Fibroblast of skin of left biceps (primary cell): ENCODE measurements at regions not wholly inside any gene's neighbourhood (a gene's known extent, or its start where the extent isn't known, plus 50 kb on each side); places are given as distances from the start of the nearest gene placed in this dataset.

Experiments
- DNase-seq, 2 experiments: peaks; one replicate each; pipeline ENCODE4 v3.0.0-alpha.2; 2013; ENCODE audit warnings: low read depth in 2 of 2

DNA sequence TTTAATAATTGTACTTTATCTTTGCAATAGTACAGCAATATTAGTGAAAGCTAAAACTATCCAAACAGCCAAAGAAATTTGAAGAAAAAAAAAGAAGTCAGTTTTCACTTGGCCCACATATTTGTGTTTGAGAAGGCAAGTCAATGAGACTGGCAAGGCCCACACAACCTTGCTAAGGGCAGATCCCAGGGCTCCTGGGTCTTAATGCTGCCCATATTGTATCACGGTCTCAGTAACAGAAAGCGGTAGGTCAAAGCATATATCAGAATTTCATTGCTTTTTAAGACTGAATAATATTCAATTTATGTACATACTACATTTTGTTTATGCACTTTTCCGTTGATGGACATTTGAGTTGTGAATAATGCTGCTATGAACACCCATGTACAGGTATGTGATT lies 262.0 kb upstream of the TOPAZ1 start:
- DNase-seq: no peak

DNA sequence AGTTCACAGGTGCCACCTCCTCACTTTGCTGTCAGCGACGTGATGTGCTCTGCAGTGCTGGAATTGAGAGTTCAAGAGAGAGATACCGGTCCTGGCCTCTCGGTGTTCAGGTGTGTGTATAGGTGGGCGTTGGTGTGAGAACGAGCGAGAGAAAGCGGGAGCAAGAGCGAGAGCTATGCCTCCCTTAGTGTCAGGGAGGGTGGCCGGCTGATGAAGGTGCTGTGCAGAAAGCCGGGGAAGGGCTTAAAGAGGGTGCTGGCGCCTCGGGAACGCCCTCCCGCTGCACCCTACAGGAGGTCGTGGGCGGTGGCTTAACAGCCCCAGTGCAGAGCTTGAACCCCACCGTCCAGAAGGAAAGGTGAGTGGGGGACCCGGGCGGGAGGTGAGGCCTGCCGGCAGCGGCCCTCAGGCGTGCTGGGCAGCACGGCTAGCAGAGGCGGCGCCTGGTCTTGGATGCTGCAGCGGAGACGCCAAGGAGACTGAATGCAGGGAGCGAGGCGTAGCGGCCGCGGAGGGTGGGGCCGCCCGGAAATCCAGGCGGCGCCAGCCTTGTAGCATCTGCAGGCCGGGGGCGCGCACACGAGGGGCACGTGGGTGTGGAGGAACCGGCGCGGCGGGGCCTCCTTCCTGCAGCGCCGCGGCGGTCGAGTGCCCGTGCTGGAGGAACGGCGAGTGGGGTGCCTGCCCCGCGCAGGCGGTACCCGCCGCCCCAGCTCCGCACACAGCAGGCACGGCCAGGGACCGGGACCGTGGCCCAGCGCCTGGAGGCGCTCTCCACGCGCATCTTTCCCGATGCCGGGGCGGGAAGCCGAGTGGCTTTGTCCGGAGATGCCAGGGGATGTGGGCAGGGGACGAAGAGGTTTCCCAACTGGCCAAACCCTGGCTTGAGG lies 246.8 kb upstream of the TOPAZ1 start:
- DNase-seq: no peak

DNA sequence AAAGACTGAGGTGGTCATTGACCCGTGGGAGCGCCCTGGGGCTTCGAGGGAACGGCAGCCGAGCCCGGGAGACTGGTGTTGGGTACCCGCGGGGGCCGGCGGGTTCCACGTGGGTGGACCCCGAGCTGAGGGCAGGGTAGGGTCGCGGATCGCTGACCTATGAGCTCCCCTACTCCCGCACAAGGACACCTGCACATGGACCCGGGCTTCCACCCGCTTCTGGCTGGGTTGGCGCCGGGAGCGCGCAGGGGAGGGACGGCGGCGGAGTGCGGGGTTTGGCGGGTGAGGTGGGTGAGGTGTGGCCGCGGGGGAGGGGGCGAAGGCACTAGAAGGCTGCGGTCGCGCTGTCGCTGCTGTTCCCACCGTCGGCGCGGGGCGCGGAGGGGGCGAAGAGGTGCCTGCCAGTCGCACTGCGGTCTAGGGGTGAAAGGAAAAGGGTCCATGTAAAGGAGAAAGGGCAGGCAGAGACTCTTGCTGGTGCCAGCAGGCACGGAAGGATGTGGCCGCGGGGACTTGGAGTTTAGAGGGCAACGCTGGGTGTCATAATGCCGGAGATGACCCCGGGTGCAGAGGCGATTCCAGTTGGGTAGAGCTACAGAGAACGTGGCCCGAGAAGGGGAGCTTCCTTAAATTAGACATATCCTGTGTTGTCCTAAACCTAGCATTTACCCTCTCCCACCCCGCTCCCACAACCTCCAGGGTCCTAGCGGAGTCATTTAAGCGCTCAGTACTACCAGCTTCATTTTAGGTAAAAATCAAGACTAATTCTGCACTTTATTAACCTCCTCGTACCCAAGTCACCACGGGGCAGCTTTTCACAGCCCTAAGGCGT lies 245.9 kb upstream of the TOPAZ1 start:
- no peak for DNase-seq

DNA sequence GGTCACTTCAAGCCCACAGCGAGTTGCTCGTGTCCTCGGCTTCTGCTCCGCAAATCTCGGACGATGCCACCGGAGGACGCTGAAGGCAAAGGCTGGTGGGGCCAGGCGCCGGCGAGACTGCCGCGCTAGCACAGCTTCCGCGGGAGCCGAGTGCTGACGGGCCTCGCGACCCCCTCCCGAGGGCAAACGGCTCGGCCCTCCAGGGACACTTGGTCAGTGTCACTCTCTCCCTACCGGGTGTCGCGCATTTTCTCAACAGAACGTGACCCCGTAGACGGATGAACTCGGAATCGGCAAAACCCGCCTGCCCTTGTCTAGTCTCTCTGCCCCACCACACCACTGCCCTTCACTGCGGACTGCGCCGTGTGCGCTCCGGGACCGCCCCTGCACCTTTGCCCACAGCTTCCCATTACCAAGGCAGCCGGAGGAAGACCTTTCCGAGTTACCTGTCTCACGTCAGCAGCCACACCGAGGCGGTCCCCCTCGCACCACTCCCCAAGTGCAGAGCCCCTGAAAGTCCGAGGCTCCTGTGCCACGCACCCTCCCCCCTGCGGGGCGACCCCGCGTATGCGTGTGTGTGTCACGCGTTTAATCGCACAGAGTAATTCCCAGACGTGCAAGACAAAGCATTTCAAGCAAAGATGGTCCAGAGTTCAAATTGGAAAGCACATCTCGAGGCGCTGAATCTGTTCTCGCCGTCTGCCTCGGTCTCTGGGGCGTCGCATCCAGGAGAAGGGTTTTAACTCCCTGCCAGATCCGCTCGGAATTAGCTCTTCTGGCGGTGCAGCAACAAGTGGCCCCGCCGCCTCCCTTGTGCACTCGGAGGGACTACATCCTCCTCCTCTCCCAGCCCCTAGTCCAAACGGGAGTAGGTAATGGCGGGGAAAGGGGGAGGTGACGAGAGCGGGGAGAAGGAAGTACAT lies 245.0 kb upstream of the TOPAZ1 start:
- no peak for DNase-seq

DNA sequence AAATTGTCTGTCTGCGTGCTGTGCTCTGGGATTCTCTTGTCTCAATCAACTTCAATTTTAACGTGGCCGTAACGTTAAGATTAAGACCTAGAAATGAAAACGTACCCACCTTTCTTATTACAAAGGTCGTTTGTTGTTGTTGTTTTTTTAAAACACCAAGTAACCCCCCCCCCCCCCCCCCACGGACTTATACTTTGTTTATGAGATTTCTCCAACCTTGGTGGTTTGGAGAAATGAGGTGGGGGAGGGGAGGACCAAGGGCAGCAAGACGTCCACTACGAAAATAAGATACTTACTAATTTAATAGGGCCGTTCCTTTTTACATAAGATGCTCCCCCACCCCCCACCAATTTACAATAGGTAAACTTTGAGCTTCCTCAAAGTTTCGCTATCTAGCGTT lies 244.4 kb upstream of the TOPAZ1 start:
- DNase-seq: no peak

DNA sequence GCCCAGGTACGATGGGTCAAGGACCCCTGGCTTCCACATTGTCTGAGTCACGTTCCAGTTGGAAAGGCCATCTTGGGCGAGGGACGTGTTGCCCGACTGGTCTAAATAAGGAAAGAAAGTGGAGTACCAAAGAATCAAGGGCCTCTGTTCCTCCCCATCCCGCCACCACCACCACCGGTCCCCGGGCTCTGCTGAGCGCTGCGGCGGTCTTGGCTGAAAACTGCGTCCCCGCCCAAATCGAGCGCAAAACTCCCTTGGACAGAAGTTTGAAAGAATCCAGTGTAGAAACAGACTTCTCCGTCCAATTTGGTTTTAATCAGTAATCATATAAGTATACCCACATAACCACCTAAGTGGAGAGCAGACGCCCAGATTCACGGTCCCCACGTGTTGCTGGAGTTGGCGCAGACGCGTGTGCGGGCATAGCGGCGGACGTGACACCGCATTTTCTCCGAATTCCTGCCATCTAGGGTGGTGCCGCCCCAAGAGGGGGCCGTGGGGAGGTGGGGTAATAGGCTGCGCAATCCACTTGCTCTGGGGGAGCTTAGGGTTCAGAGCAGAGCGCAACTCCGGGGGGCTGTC lies 243.8 kb upstream of the TOPAZ1 start:
- DNase-seq: no peak

DNA sequence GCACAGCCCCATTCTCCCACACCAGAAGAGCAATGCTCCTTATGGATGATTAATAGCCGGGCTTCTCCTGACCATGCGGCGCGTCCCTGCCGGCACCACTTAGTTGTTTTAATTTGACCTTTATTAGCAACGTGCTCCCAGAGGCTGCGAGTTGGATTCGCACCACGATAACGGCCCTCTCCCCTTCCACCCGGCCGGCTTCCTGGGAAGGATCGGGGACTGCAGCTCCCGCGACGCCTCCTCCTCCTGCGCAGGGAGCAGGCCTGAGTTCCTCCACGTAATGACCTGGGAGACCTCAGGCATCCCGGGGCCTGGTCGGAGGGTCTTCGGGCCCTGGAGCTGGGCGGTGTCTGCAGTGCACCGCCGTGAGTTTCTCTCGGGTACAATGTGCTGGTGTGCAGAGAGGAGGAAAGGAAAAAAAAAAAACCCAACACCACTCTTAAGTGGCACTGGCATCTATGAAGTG lies 243.3 kb upstream of the TOPAZ1 start:
- no peak for DNase-seq

DNA sequence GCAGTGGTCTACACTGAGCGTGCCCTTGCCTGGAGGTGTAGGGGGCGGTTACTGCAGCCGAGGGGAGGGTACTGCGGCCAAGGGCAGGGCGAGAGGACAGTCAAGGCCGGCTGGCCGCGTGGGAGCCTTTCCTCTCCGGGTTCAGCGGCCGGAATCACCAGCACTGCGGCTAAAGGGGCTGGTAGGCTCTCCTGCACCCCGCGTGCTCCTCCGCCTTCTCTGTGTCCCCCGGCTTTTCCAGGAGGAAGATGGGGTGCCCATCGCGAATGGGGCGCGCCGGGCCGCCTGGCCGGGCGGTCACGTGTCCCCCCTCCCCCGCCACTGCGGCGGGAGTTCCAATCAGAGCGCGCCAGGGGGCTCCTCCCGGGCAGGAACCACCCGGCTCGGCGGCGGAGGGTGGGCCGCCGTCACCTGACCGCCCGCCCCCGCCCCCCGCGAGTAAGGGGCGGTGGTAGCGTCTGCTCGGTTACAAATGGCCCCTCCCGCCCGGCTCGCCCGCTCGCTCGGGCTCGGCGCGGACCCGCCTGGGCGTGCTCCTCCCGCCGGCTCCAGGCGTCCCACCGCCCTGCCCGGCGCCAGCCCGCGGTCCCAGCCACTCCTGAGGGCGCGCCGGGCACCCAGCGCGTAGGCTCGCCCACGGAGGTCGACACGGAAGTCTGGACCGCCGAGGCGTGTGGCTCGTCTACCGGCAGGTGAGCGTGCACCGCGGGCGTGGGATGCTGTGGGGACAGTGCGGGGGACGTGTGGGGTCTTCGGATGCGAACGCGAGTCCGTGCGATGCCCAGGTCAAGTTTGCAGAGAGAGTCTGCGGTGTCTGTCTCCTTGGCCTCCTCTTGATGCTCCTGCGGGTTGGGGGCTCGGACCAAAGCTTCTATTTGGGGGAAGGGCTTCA lies 242.6 kb upstream of the TOPAZ1 start:
- no peak for DNase-seq

DNA sequence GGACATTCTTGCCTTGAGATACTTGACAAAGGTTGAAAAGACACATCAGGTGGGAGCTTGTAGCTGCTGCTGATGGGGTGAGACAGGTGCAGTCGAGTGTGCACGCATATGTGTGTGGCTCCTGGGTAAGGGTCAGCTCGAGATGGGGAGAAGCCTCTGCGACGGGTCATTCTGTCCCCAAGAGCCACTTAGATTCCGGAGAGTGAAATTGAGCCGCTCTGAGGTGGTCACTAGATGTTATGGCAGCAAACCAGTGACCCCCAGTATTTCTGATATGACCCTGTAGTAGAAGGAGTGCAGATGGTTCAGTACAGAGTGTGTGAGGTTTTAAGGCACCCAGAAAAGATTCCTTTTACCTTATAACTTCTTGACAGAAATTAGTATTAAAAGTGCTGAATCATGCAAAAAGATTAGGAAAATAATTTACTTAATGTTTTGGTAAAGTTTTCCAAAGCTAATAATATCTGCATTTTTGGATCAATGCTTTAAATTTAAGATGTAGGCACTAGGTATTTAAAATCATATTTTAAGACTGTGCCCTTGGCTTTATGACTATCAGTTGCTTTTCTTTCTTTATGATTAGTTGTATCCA lies 241.9 kb upstream of the TOPAZ1 start:
- no peak for DNase-seq

DNA sequence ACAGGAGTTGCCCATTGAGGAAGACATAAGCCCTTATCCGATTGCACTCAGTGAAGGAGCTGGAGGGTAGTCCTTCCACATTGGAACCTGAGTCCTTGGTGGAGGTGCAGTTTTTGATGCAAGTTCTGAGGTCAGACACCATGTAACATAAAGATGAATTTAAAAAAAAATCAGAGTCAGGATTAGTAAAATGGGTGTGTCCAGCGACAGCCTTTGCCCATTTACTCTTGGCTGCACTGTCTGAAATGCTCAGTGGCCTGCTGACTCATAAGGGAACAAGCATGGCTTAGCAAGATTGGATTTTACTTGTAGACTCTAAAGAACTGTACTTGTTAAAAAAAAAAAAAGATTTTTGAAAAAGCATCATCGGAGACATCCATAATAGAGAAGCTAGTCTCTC lies 241.1 kb upstream of the TOPAZ1 start:
- DNase-seq: no peak

DNA sequence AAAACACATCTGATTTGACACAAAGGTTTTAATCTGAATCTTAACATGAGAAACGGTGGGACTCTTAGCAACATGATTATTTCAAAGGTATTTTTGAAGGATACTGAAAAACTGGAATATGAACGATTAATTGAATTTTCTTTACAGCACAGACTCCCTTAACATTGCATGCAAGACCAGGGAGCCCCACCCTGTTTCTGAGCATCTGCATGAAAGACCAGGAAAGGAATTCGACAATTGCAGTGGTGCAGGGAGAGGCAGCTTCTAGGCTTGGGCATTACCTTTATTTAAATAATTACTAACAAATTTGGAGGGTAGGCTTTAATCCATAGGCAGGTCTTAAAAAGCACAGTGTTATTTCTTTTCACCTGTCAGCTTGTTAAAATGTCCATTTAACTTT lies 240.6 kb upstream of the TOPAZ1 start:
- no peak for DNase-seq

DNA sequence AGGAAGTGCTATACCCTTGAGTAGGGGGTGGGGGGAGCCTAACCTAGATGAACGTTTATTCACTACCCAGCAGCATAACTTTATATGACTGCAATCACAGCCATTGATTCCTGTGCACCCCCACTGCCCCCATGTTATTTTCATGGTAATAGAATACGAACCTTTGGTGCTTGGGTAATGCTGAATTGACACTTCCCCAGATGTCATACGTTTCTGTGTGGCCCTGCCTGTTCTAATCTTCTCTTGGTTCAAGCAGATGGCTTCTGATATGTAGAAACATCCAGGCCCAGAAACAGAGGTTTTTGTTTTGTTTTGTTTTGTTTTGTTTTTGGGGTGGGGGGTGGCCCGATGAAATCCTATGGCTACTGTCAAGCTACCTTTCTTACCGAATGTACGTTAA lies 237.9 kb upstream of the TOPAZ1 start:
- DNase-seq: no peak

DNA sequence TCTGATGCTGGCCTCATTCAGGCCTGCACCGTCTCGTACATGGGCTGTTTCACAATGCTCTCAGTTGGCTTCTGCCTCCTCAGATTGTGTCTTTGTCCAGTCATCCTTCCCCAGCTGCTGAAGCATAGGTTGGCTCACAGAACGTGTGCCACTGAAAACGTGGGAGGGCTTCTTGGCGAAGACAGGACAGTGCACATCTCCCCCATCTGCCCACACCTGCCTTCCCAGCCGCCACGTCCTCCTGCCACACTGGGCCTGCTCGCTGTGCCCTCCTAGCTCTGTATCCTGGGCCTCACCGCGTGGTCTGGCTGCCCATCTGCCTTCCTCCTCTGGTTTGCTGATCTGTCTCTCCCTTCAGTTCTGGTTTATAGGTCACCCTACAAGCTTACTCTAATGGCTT lies 230.0 kb upstream of the TOPAZ1 start:
- DNase-seq: no peak

DNA sequence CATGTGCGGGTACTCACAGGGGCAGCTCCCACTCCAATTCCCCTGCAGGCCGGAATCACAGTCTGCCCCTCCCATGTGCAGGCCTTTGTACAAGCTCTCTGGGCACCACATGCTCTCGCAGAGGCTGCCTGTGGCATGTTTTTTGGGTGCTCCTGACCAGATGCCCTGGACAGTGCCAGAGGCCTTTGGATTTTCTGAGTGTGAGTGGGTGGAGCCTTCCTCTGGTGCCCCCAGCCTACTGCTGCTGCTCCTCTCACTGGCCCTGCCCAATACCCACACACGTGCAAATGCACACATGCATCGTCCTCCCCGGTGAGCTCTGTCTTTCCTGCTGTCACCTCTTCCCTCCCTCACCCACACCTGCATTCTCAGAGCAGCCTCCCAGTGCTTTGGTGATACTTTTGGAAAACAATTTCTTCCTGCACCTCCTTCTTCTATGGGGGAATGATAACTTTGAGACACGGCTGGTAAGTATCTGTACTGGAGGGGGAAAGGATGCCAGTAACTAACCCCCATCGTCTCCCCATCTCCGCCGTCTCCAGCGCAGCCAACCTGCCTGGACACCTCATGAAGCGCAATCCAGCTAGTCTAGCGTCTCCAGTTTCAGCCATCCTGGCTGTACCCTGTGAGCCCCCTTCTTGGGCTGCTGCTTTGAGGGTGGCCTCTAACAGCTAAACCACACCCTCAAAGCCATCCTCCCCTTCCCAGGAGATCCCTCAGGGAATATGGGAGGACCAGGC lies 229.4 kb upstream of the TOPAZ1 start:
- no peak for DNase-seq

DNA sequence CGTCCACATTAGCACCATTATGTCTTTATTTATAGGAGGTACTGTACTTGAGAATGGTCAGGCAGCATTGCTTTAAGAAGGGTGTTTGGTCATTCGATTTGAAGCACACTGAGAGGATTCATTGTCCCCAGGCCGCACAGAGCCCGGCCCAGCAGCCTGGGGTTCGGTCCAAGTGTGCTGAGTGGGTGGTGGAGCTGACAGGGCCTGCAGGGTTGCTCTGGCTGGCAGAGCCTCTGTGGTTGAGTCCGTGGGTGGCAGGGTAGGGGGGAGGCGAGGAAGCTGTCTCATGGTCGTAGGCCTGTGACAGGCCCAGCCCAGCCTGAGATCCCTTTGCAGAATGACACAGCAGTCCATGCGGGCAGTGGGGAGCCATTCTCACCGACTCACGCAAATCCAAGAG lies 227.7 kb upstream of the TOPAZ1 start:
- no peak for DNase-seq

DNA sequence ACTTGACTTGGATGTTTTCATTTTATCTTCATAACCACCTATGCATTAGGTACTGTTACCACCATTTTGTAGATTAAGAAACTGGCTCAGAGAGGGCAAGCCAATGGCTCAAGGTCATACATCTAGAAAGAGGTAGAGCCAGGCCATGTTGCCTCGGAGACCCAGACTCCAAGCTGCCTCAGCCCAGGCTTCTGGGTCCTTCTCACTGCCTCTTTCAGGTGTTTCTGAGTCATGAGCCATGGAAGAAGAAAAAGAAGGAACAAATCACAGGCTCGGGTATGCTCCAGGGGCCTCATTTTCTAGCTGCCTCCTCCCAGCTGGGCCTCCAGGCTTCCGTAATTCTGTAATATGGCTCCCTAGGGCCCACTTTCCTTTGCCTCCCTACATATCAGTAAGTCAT lies 226.5 kb upstream of the TOPAZ1 start:
- no peak for DNase-seq

DNA sequence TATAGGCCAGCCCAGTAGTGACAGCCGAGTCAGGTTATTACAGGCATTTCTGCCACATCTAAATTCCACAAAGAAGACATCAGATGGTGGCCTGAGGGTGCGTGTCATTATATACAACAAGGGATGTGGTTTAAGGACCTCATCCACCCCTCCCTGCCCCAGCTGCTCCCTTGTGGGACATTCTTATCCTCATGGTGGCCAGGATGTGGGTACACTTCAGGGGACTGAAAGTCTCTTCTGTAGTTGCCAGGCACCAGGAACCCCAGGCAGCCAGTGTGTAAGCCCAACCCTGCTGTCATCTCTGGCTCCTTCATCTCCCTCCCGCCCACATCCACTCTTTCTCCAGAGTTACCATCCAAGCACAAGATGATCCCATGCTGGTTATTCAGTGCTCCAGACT lies 224.9 kb upstream of the TOPAZ1 start:
- DNase-seq: no peak

DNA sequence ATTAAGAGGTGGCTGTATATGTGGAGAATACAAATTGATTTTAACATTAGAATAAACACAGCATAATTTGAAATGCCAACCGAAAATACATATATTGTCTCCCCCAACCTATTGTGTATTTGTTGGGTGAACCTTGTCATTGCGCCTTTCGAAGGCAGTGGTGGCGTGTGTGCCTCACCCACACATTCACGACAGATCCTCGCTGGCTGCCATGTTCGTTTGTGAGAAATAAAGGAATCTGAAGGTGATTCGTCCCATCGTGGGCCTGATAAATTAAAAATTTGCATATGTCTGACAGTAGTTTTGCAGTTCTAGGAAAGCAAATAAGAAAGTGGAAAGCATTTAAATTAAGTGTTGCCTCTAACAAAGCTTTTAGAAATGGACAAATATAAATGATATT lies 222.8 kb upstream of the TOPAZ1 start:
- no peak for DNase-seq

DNA sequence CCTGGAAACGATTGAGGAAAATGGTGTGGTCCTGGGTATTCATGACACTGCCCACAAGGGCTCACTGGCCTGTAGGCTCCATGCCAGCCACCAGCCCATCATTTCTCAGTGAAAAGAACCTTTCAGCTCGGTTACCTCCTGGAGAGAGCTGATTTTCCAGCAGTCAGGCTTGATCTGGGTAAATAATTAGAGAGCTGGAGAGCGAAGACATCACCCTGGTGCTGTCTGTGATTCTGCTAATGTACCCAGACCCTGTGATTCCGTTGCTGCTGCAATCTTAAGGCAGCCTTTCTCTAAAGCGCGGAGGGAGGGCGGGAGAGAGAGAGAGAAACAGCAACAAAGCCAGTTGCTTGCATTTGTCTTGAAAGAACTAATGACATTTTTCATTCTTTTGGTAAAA lies 221.9 kb upstream of the TOPAZ1 start:
- no peak for DNase-seq
